NCI-H345 (cell line): ENCODE measurements at regions not wholly inside any gene's neighbourhood (a gene's known extent, or its start where the extent isn't known, plus 50 kb on each side); places are given as distances from the start of the nearest gene placed in this dataset.

Experiments
- DNase-seq: peaks from one replicate; lab custom pipeline; 2025; lab: John Stamatoyannopoulos, UW

- DNase-seq = no peak
These were observed 214.2 kb downstream of the SOCS6 start for GRCh38 chr18:70503060-70503459.

- no peak for DNase-seq
These were observed 212.5 kb downstream of the SOCS6 start for GRCh38 chr18:70501358-70501757.

- DNase-seq = no peak
These were observed 211.9 kb downstream of the SOCS6 start for GRCh38 chr18:70500748-70501147.

- DNase-seq = no peak
These were observed 210.4 kb downstream of the SOCS6 start for GRCh38 chr18:70499218-70499691.

GRCh38 chr18:70496353-70497294 lies 207.8 kb downstream of the SOCS6 start:
- no peak for DNase-seq

GRCh38 chr18:70494524-70494923 lies 205.7 kb downstream of the SOCS6 start:
- DNase-seq = no peak

- DNase-seq = no peak
These were observed 204.6 kb downstream of the SOCS6 start for GRCh38 chr18:70493461-70493860.

GRCh38 chr18:70491734-70492348 lies 203.0 kb downstream of the SOCS6 start:
- peak; percentile 41 for DNase-seq

- peak; percentile 74 for DNase-seq
These were observed 201.4 kb downstream of the SOCS6 start for GRCh38 chr18:70489986-70490933.

GRCh38 chr18:70489571-70489970 lies 200.7 kb downstream of the SOCS6 start:
- no peak for DNase-seq

GRCh38 chr18:70469916-70470315 lies 181.1 kb downstream of the SOCS6 start:
- DNase-seq = peak; percentile 14

- DNase-seq = no peak
These were observed 180.2 kb downstream of the SOCS6 start for GRCh38 chr18:70468861-70469547.

GRCh38 chr18:70464343-70465114 lies 175.7 kb downstream of the SOCS6 start:
- peak; percentile 78 for DNase-seq

- DNase-seq = no peak
These were observed 174.2 kb downstream of the SOCS6 start for GRCh38 chr18:70463085-70463484.

GRCh38 chr18:70462078-70462439 lies 173.2 kb downstream of the SOCS6 start:
- no peak for DNase-seq

- DNase-seq = no peak
These were observed 172.7 kb downstream of the SOCS6 start for GRCh38 chr18:70461323-70462077.

- no peak for DNase-seq
These were observed 170.9 kb downstream of the SOCS6 start for GRCh38 chr18:70459731-70460130.

GRCh38 chr18:70459251-70459650 lies 170.4 kb downstream of the SOCS6 start:
- no peak for DNase-seq

GRCh38 chr18:70457788-70458187 lies 168.9 kb downstream of the SOCS6 start:
- no peak for DNase-seq

- no peak for DNase-seq
These were observed 168.4 kb downstream of the SOCS6 start for GRCh38 chr18:70457223-70457622.
